Right cardiac atrium (tissue), 5 donors: ENCODE measurements at regions not wholly inside any gene's neighbourhood (a gene's known extent, or its start where the extent isn't known, plus 50 kb on each side); places are given as distances from the start of the nearest gene placed in this dataset.

Source experiments
- ATAC-seq, 2 donors: fragments of 200-7000 bp; cut with Tn5 transposase; one replicate each; pipeline versions ENCODE4 v1.8.0 to v1.9.1; 2020; ENCODE audit warnings: moderate library complexity in 2 of 2, mild to moderate bottlenecking in 1 of 2
- DNase-seq, 3 donors: peaks; one replicate each; pipeline ENCODE4 v3.0.0-alpha.2; 2020
- H3K27ac ChIP-seq: one replicate; pipeline ENCODE4 v1.5.1; 2013; ENCODE audit warnings: mild to moderate bottlenecking, low read length, control low read depth, moderate library complexity
- H3K27me3 ChIP-seq: one replicate; pipeline ENCODE4 v1.6.1; 2013; ENCODE audit not compliant: control insufficient read depth, insufficient read depth
- H3K4me1 ChIP-seq: one replicate; pipeline ENCODE4 v1.6.1; 2013; ENCODE audit warnings: low read length; ENCODE audit not compliant: control insufficient read depth, insufficient read depth
- H3K4me3 ChIP-seq: one replicate; pipeline ENCODE4 v1.5.1; 2013; ENCODE audit warnings: low read length, control low read depth
- H3K9me3 ChIP-seq: one replicate; pipeline ENCODE4 v1.6.1; 2013; ENCODE audit warnings: low read length; ENCODE audit not compliant: control insufficient read depth
- WGBS: extraction: QIAGEN DNeasy Blood & Tissue Kit; methylation state at CpG from one replicate; pipeline ENCODE4 v1.1.7; 2013; 5-methylcytosine and 5-hydroxymethylcytosine counted together
- intact Hi-C, 4 donors: fragments of 100-400 bp; cut with DNase I; formaldehyde crosslinking; loops; one replicate each; pipeline versions ENCODE4 v1.11.0 to v1.14.0; 2022 to 2023
- donor health status: healthy with polysubstance abuse.
- donor health status: DM: no; HTN: yes; CAD: no.
- donor health status: DM: no; HTN: no; CAD: no.
- donor health status: DM: no; HTN: yes; CAD: no; lungs with severe emphysema.
- donor health status: DM: yes; HTN: yes; CAD: no.

- WGBS, result 89% methylated on average over 3 of the region's 3 CpGs
- ATAC-seq (no peak), DNase-seq (no peak)
- intact Hi-C loops, result no loop called here
- Histone ChIP-seq H3K27ac (no peak overlapping the region), H3K4me1 (no peaks in the 10 kb centered on the region), H3K4me3 (no peak overlapping the region), H3K27me3 (no peaks in the 10 kb centered on the region), H3K9me3 (no peaks in the 10 kb centered on the region)
Measured at GRCh38 chr1:198445872-198446271, 94.6 kb downstream of the ATP6V1G3 start.

- Histone ChIP-seq H3K4me3 (no peak overlapping the region), H3K9me3 (no peaks in the 10 kb centered on the region), H3K27me3 (no peaks in the 10 kb centered on the region), H3K4me1 (no peaks in the 10 kb centered on the region), H3K27ac (no peak overlapping the region)
- ATAC-seq (no peak), DNase-seq (no peak)
- intact Hi-C loops, result no loop called here
- 43% methylated on average over 1 of the region's 1 CpG for WGBS
Measured at GRCh38 chr1:198444792-198445191, 95.7 kb downstream of the ATP6V1G3 start.

GRCh38 chr1:198443365-198444233, 96.9 kb downstream of the ATP6V1G3 start:
- intact Hi-C loops, result no loop called here
- no peaks in the 10 kb centered on the region for H3K9me3 ChIP-seq
- no peak overlapping the region for H3K4me3 ChIP-seq
- DNase-seq (no peak), ATAC-seq (no peak)
- WGBS, result 94% methylated on average over 5 of the region's 5 CpGs
- H3K27me3 ChIP-seq, result no peaks in the 10 kb centered on the region
- H3K27ac ChIP-seq, result no peak overlapping the region
- no peaks in the 10 kb centered on the region for H3K4me1 ChIP-seq

- ATAC-seq (no peak), DNase-seq (no peak)
- Histone ChIP-seq H3K27me3 (no peaks in the 10 kb centered on the region), H3K27ac (no peak overlapping the region), H3K4me1 (no peaks in the 10 kb centered on the region), H3K9me3 (no peaks in the 10 kb centered on the region), H3K4me3 (no peak overlapping the region)
- intact Hi-C loops, result no loop called here
- WGBS, result 82% methylated on average over 6 of the region's 6 CpGs
Measured at GRCh38 chr1:198440842-198441241, 99.6 kb downstream of the ATP6V1G3 start.

- intact Hi-C loops, result no loop called here
- peak in 1 of 3 donors; percentile 39 for DNase-seq
- H3K27me3 ChIP-seq, result no peaks in the 10 kb centered on the region
- whole genome bisulfite sequencing, result 69% methylated on average over 2 of the region's 2 CpGs
- H3K27ac ChIP-seq, result no peak overlapping the region
- ATAC-seq, result peak in 1 of 2 donors; percentile 78
- H3K4me1 ChIP-seq, result no peaks in the 10 kb centered on the region
- H3K4me3 ChIP-seq, result no peak overlapping the region
- no peaks in the 10 kb centered on the region for H3K9me3 ChIP-seq
Measured at GRCh38 chr1:198437332-198437731, 103.1 kb downstream of the ATP6V1G3 start.

GRCh38 chr1:198436276-198436675, 104.2 kb downstream of the ATP6V1G3 start:
- ATAC-seq (no peak), DNase-seq (no peak)
- no peaks in the 10 kb centered on the region for H3K27me3 ChIP-seq
- H3K27ac ChIP-seq, result no peak overlapping the region
- no peaks in the 10 kb centered on the region for H3K4me1 ChIP-seq
- intact Hi-C loops, result no loop called here
- H3K9me3 ChIP-seq, result no peaks in the 10 kb centered on the region
- H3K4me3 ChIP-seq, result no peak overlapping the region

- no peak for DNase-seq
- intact Hi-C loops, result no loop called here
- no peak overlapping the region for H3K27ac ChIP-seq
Measured at GRCh38 chr1:198435056-198435455, 105.4 kb downstream of the ATP6V1G3 start.

GRCh38 chr1:198424441-198424840, 116.0 kb downstream of the ATP6V1G3 start:
- Histone ChIP-seq H3K9me3 (no peaks in the 10 kb centered on the region), H3K27ac (no peak overlapping the region), H3K4me1 (no peaks in the 10 kb centered on the region), H3K4me3 (no peak overlapping the region), H3K27me3 (no peaks in the 10 kb centered on the region)
- ATAC-seq (no peak), DNase-seq (no peak)
- 80% methylated on average over 2 of the region's 2 CpGs for WGBS
- intact Hi-C loops, result no loop called here

More at GRCh38 chr1:198435056-198435455, 105.4 kb downstream of the ATP6V1G3 start:
- no peaks in the 10 kb centered on the region for H3K9me3 ChIP-seq
- H3K4me3 ChIP-seq, result no peak overlapping the region
- no peak for ATAC-seq
- no peaks in the 10 kb centered on the region for H3K4me1 ChIP-seq
- H3K27me3 ChIP-seq, result no peaks in the 10 kb centered on the region

GRCh38 chr1:198423673-198424072, 116.8 kb downstream of the ATP6V1G3 start:
- Histone ChIP-seq H3K27ac (no peak overlapping the region), H3K9me3 (no peaks in the 10 kb centered on the region), H3K27me3 (no peaks in the 10 kb centered on the region), H3K4me1 (no peaks in the 10 kb centered on the region), H3K4me3 (no peak overlapping the region)
- 95% methylated on average over 1 of the region's 1 CpG for WGBS
- ATAC-seq (no peak), DNase-seq (no peak)
- intact Hi-C loops, result no loop called here

- H3K27ac ChIP-seq, result no peak overlapping the region
- H3K4me3 ChIP-seq, result no peak overlapping the region
- no peaks in the 10 kb centered on the region for H3K4me1 ChIP-seq
- ATAC-seq (no peak), DNase-seq (no peak)
- H3K27me3 ChIP-seq, result peaks cover 3% of the 10 kb centered on the region
- intact Hi-C loops, result no loop called here
- H3K9me3 ChIP-seq, result no peaks in the 10 kb centered on the region
Measured at GRCh38 chr1:198417039-198417438, 123.4 kb downstream of the ATP6V1G3 start.

GRCh38 chr1:198416296-198416695, 124.2 kb downstream of the ATP6V1G3 start:
- H3K27ac ChIP-seq, result no peak overlapping the region
- peak in 1 of 2 donors; percentile 51 for ATAC-seq
- no peaks in the 10 kb centered on the region for H3K4me1 ChIP-seq
- peaks cover 3% of the 10 kb centered on the region for H3K27me3 ChIP-seq
- WGBS, result 30% methylated on average over 3 of the region's 3 CpGs
- DNase-seq, result peak in 1 of 3 donors; percentile 47
- no peak overlapping the region for H3K4me3 ChIP-seq
- H3K9me3 ChIP-seq, result no peaks in the 10 kb centered on the region
- intact Hi-C loops, result no loop called here

- ATAC-seq (no peak), DNase-seq (no peak)
- Histone ChIP-seq H3K4me3 (no peak overlapping the region), H3K27ac (no peak overlapping the region), H3K4me1 (no peaks in the 10 kb centered on the region), H3K9me3 (no peaks in the 10 kb centered on the region), H3K27me3 (peaks cover 3% of the 10 kb centered on the region)
- intact Hi-C loops, result no loop called here
Measured at GRCh38 chr1:198411240-198411639, 129.2 kb downstream of the ATP6V1G3 start.
